AG04450 (cell line): ENCODE measurements at regions not wholly inside any gene's neighbourhood (a gene's known extent, or its start where the extent isn't known, plus 50 kb on each side); places are given as distances from the start of the nearest gene placed in this dataset.

Experiments
- CTCF ChIA-PET: fragments of 300-600, 350-600 bp; formaldehyde crosslinking; extraction: SDS; loops from one replicate; lab custom pipeline; 2022; ENCODE audit warnings: antibody characterized with exemption, inconsistent platforms; lab: Charles Lee
- POLR2A ChIA-PET: fragments of 350-600 bp; formaldehyde crosslinking; extraction: SDS; loops from one replicate; lab custom pipeline; 2021; ENCODE audit warnings: antibody characterized with exemption, inconsistent platforms; lab: Yijun Ruan, JAX
- DNase-seq: peaks from one replicate; pipeline ENCODE4 v3.0.0-alpha.2; 2011; ENCODE audit warnings: low read depth, low spot score
- H3K27ac ChIP-seq: one replicate; pipeline ENCODE4 v1.5.1; 2012; ENCODE audit warnings: low read depth, low read length, control low read depth
- H3K27me3 ChIP-seq: one replicate; pipeline ENCODE4 v1.6.0; 2012; ENCODE audit warnings: low read length; ENCODE audit not compliant: control insufficient read depth, insufficient read depth
- H3K4me3 ChIP-seq: 2 replicates; pipeline ENCODE4 v1.5.1; 2011; ENCODE audit warnings: mild to moderate bottlenecking, low read depth, low read length, control low read depth
- H3K9me3 ChIP-seq: 2 replicates; pipeline ENCODE4 v1.5.1; 2012; ENCODE audit warnings: low read length; ENCODE audit not compliant: control insufficient read depth, insufficient read depth
- CTCF ChIP-seq: IDR thresholded peaks from 2 replicates; pipeline ENCODE4 v1.5.1; 2011; ENCODE audit warnings: low read depth, low read length, control low read depth, inconsistent platforms

GRCh38 chr2:147550995-147551731, 293.7 kb upstream of the ACVR2A start:
- ChIA-PET CTCF (no interaction called here), POLR2A (no interaction called here)
- DNase-seq: no peak
- Histone ChIP-seq H3K27ac (no peak overlapping the region), H3K4me3 (no peak overlapping the region), H3K9me3 (no peaks in the 10 kb centered on the region), H3K27me3 (no peaks in the 10 kb centered on the region)
- TF ChIP-seq CTCF: no peak

- no peak for DNase-seq
- ChIA-PET CTCF (no interaction called here), POLR2A (no interaction called here)
- Histone ChIP-seq H3K27ac (no peak overlapping the region), H3K27me3 (no peaks in the 10 kb centered on the region), H3K9me3 (no peaks in the 10 kb centered on the region), H3K4me3 (no peak overlapping the region)
- TF ChIP-seq CTCF: no peak
Measured at GRCh38 chr2:147549054-147549453, 295.8 kb upstream of the ACVR2A start.

GRCh38 chr2:147548451-147548850, 296.4 kb upstream of the ACVR2A start:
- ChIA-PET CTCF (no interaction called here), POLR2A (no interaction called here)
- Histone ChIP-seq H3K4me3 (no peak overlapping the region), H3K27me3 (no peaks in the 10 kb centered on the region), H3K27ac (no peak overlapping the region), H3K9me3 (no peaks in the 10 kb centered on the region)
- no peak for DNase-seq
- TF ChIP-seq CTCF: no peak

GRCh38 chr2:147547440-147547839, 297.4 kb upstream of the ACVR2A start:
- POLR2A ChIA-PET: no interaction called here
- no peak for DNase-seq

GRCh38 chr2:147546109-147546508, 298.7 kb upstream of the ACVR2A start:
- CTCF ChIA-PET: no interaction called here
- no peak overlapping the region for H3K27ac ChIP-seq

More at GRCh38 chr2:147547440-147547839, 297.4 kb upstream of the ACVR2A start:
- no peak for TF ChIP-seq CTCF
- Histone ChIP-seq H3K4me3 (no peak overlapping the region), H3K27ac (no peak overlapping the region), H3K9me3 (no peaks in the 10 kb centered on the region), H3K27me3 (no peaks in the 10 kb centered on the region)
- CTCF ChIA-PET: no interaction called here

More at GRCh38 chr2:147546109-147546508, 298.7 kb upstream of the ACVR2A start:
- Histone ChIP-seq H3K4me3 (no peak overlapping the region), H3K9me3 (no peaks in the 10 kb centered on the region), H3K27me3 (no peaks in the 10 kb centered on the region)
- no peak for TF ChIP-seq CTCF
- POLR2A ChIA-PET: no interaction called here
- DNase-seq: no peak
